HepG2 (cell line): ENCODE measurements at regions not wholly inside any gene's neighbourhood (a gene's known extent, or its start where the extent isn't known, plus 50 kb on each side); places are given as distances from the start of the nearest gene placed in this dataset.
A peak's percentile ranks its signal among the peaks of the same experiment; 100 is the strongest.
"Not testable (repeated sequence)": the region's sequence is repeated elsewhere in the genome, so short reads cannot be mapped to it uniquely, and the experiment has no call there.

Source experiments
- ATAC-seq: fragments of 200-7000 bp; cut with Tn5 transposase; 3 replicates; pipeline ENCODE4 v1.9.1; 2020; ENCODE audit warnings: mild to moderate bottlenecking, moderate library complexity
- BruUV-seq: library from RNA; stranded (reverse); fragments of 400-500 nt; replicated peaks from 2 replicates; lab custom pipeline; 2021; lab: Mats Ljungman, UMichigan
- CTCF ChIA-PET: fragments of 300-600 bp; formaldehyde crosslinking; extraction: SDS; loops from one replicate; lab custom pipeline; 2021; ENCODE audit warnings: low total read pairs, inconsistent platforms, low intra/inter-chr PET ratio; lab: Yijun Ruan, JAX
- POLR2A ChIA-PET: fragments of 350-600 bp; sonication (Branson Sonifier 250); formaldehyde crosslinking; loops from one replicate; lab custom pipeline; 2020; ENCODE audit warnings: antibody characterized with exemption, inconsistent platforms; lab: Yijun Ruan, JAX
- DNase-seq: peaks from one replicate; pipeline ENCODE4 v3.0.0-alpha.2; 2015; ENCODE audit warnings: low spot score
- FAIRE-seq: peaks from 3 replicates; lab custom pipeline; 2011; peaks lifted over from hg19 to GRCh38; lab: Jason Lieb, UNC
- H2AFZ ChIP-seq: one replicate; pipeline ENCODE4 v1.6.1; 2011; ENCODE audit warnings: low read length, inconsistent platforms
- H3K27ac ChIP-seq: fragments of 300-600 bp; 3 replicates; pipeline ENCODE4 v1.8.0; 2011; ENCODE audit warnings: mixed run types, mild to moderate bottlenecking, mixed read lengths, low read length, inconsistent platforms; ENCODE audit not compliant: insufficient read depth; ENCODE audit errors: extremely low read length
- H3K27me3 ChIP-seq, 2 experiments: fragments of 200-600 bp in 1 of 2; 2 replicates in 1 of 2; 3 replicates in 1 of 2; pipeline versions ENCODE4 v1.6.0 to v1.8.0; 2011; ENCODE audit warnings: low read length in 2 of 2, mild to moderate bottlenecking in 2 of 2, moderate library complexity in 2 of 2, inconsistent platforms in 1 of 2; ENCODE audit not compliant: insufficient read depth in 2 of 2, control insufficient read depth in 1 of 2
- H3K36me3 ChIP-seq, 2 experiments: fragments of 200-600 bp in 1 of 2; replicated peaks in 1 of 2; 2 replicates in 1 of 2; 3 replicates in 1 of 2; pipeline versions ENCODE4 v1.5.1 to v1.8.0; 2011; ENCODE audit warnings: low read length in 2 of 2, inconsistent platforms in 1 of 2; ENCODE audit not compliant: insufficient read depth in 2 of 2, control insufficient read depth in 1 of 2
- H3K4me1 ChIP-seq: 2 replicates; pipeline ENCODE4 v1.5.1; 2012; ENCODE audit warnings: low read length, inconsistent platforms; ENCODE audit not compliant: insufficient read depth
- H3K4me2 ChIP-seq: 2 replicates; pipeline ENCODE4 v1.6.0; 2011; ENCODE audit warnings: low read depth, low read length, inconsistent platforms
- H3K4me3 ChIP-seq, 3 experiments: fragments of 200-600 bp in 1 of 3; sonication (generic), shearing (Covaris generic) in 1 of 3; replicated peaks in 1 of 3; 2 replicates each; pipeline ENCODE4 v1.5.1; 2011 to 2016; ENCODE audit warnings: low read length in 3 of 3, inconsistent platforms in 2 of 3, low read depth in 2 of 3, mild to moderate bottlenecking in 2 of 3, control low read depth in 1 of 3, mixed read lengths in 1 of 3; ENCODE audit not compliant: insufficient read depth in 1 of 3
- H3K79me2 ChIP-seq: one replicate; pipeline ENCODE4 v1.6.1; 2011; ENCODE audit warnings: low read length, inconsistent platforms; ENCODE audit not compliant: insufficient read depth
- H3K9ac ChIP-seq: 2 replicates; pipeline ENCODE4 v1.6.0; 2011; ENCODE audit warnings: mild to moderate bottlenecking, low read depth, low read length, inconsistent platforms; ENCODE audit not compliant: insufficient read depth
- H3K9me3 ChIP-seq: 2 replicates; pipeline ENCODE4 v1.5.1; 2012; ENCODE audit warnings: mild to moderate bottlenecking, low read length
- H4K20me1 ChIP-seq: 2 replicates; pipeline ENCODE4 v1.6.0; 2011; ENCODE audit warnings: inconsistent platforms, mild to moderate bottlenecking, low read length, moderate library complexity; ENCODE audit not compliant: insufficient read depth
- ATF5 ChIP-seq: sonication (generic); formaldehyde crosslinking; IDR thresholded peaks from 2 replicates; pipeline ENCODE4 v1.4.0; 2020; ENCODE audit warnings: mild to moderate bottlenecking, low read depth, missing genetic modification reagents
- CBX5 ChIP-seq: sonication (generic); formaldehyde crosslinking; IDR thresholded peaks from 2 replicates; pipeline ENCODE4 v1.4.0; 2020; ENCODE audit warnings: missing genetic modification reagents, borderline replicate concordance
- IRF9 ChIP-seq: sonication (generic); formaldehyde crosslinking; IDR thresholded peaks from 2 replicates; pipeline ENCODE4 v1.8.0; 2022; ENCODE audit warnings: missing genetic modification reagents, mild to moderate bottlenecking, borderline replicate concordance
- ISX ChIP-seq: sonication (generic); formaldehyde crosslinking; conservative IDR thresholded peaks from 2 replicates; pipeline ENCODE4 v1.5.0; 2020; ENCODE audit warnings: missing genetic modification reagents
- ZNF124 ChIP-seq: sonication (generic); formaldehyde crosslinking; IDR thresholded peaks from 2 replicates; pipeline ENCODE4 v1.4.0; 2020; ENCODE audit warnings: missing genetic modification reagents
- WGBS: methylation state at CpG from one replicate; pipeline ENCODE4 v1.1.6; 2017; ENCODE audit warnings: low lambda C conversion rate; 5-methylcytosine and 5-hydroxymethylcytosine counted together
- in situ Hi-C: cut with HindIII; loops from 2 replicates; pipeline ENCODE4 v1.10.0; 2017; ENCODE audit warnings: low pct_unique_long_range_greater_than_20kb; ENCODE audit not compliant: extremely low pct_ligation_motif_present
- intact Hi-C: fragments of 100-400 bp; cut with micrococcal nuclease; formaldehyde crosslinking; loops from one replicate; pipeline ENCODE4 v1.10.0; 2022; ENCODE audit not compliant: unreplicated experiment

GRCh38 chr6:134569996-134570395 is 252.1 kb upstream of the SGK1 start:
- H3K27ac ChIP-seq, H4K20me1 ChIP-seq, ATAC-seq, H3K9ac ChIP-seq, FAIRE-seq, H3K4me1 ChIP-seq, H3K4me2 ChIP-seq, H3K36me3 ChIP-seq, DNase-seq, in situ Hi-C loops, H3K9me3 ChIP-seq, H3K79me2 ChIP-seq, POLR2A ChIA-PET, H2AFZ ChIP-seq, H3K27me3 ChIP-seq, H3K4me3 ChIP-seq, CTCF ChIA-PET, intact Hi-C loops, BruUV-seq: not testable (repeated sequence)
- WGBS = 2% methylated on average over 3 of the region's 3 CpGs

GRCh38 chr6:134564705-134565104 is 246.8 kb upstream of the SGK1 start:
- Histone ChIP-seq H3K27ac (no peak overlapping the region), H3K36me3 (no peaks in the 10 kb centered on the region), H3K9me3 (no peaks in the 10 kb centered on the region), H2AFZ (no peak overlapping the region), H3K9ac (no peak overlapping the region), H4K20me1 (no peaks in the 10 kb centered on the region), H3K27me3 (no peaks in the 10 kb centered on the region), H3K79me2 (no peaks in the 10 kb centered on the region), H3K4me2 (no peak overlapping the region), H3K4me1 (no peaks in the 10 kb centered on the region), H3K4me3 (no peak overlapping the region)
- BruUV-seq = no TSS peak
- intact Hi-C loops (no loop called here), in situ Hi-C loops (no loop called here)
- 68% methylated on average over 5 of the region's 5 CpGs for WGBS
- FAIRE-seq (no peak), DNase-seq (peak; percentile 6), ATAC-seq (no peak)
- TF ChIP-seq CBX5 (no peak), ZNF124 (CRISPR knock-in tag) (no peak)
- POLR2A ChIA-PET = no interaction called here
- CTCF ChIA-PET = no interaction called here

GRCh38 chr6:134560019-134560418 is 242.1 kb upstream of the SGK1 start:
- no peaks in the 10 kb centered on the region for H3K36me3 ChIP-seq
- FAIRE-seq = no peak
- H3K4me3 ChIP-seq = no peak overlapping the region
- ChIA-PET CTCF (no interaction called here), POLR2A (no interaction called here)
- BruUV-seq = no TSS peak
- no peaks in the 10 kb centered on the region for H3K4me1 ChIP-seq
- H2AFZ ChIP-seq = no peak overlapping the region
- no peak for ATAC-seq
- TF ChIP-seq ISX (CRISPR knock-in tag) (no peak), ATF5 (CRISPR knock-in tag) (no peak), IRF9 (no peak)
- DNase-seq = no peak
- in situ Hi-C loops (no loop called here), intact Hi-C loops (no loop called here)
- H3K9ac ChIP-seq = no peak overlapping the region
- no peaks in the 10 kb centered on the region for H3K27me3 ChIP-seq
- no peak overlapping the region for H3K27ac ChIP-seq
- no peaks in the 10 kb centered on the region for H3K9me3 ChIP-seq
- no peak overlapping the region for H3K4me2 ChIP-seq
- H3K79me2 ChIP-seq = no peaks in the 10 kb centered on the region
- H4K20me1 ChIP-seq = no peaks in the 10 kb centered on the region
